GM21786 (cell line): ENCODE measurements at regions not wholly inside any gene's neighbourhood (a gene's known extent, or its start where the extent isn't known, plus 50 kb on each side); places are given as distances from the start of the nearest gene placed in this dataset.

Source experiments
- ATAC-seq: cut with Tn5 transposase; IDR thresholded peaks from one replicate; pipeline ENCODE4 v1.9.1; 2021; ENCODE audit not compliant: unreplicated experiment

GRCh38 chr15:70508561-70509281 is 254.6 kb downstream of the UACA start:
- no peak for ATAC-seq

- ATAC-seq, result no peak
Observed at GRCh38 chr15:70507772-70508371, 255.5 kb downstream of the UACA start.

DNA sequence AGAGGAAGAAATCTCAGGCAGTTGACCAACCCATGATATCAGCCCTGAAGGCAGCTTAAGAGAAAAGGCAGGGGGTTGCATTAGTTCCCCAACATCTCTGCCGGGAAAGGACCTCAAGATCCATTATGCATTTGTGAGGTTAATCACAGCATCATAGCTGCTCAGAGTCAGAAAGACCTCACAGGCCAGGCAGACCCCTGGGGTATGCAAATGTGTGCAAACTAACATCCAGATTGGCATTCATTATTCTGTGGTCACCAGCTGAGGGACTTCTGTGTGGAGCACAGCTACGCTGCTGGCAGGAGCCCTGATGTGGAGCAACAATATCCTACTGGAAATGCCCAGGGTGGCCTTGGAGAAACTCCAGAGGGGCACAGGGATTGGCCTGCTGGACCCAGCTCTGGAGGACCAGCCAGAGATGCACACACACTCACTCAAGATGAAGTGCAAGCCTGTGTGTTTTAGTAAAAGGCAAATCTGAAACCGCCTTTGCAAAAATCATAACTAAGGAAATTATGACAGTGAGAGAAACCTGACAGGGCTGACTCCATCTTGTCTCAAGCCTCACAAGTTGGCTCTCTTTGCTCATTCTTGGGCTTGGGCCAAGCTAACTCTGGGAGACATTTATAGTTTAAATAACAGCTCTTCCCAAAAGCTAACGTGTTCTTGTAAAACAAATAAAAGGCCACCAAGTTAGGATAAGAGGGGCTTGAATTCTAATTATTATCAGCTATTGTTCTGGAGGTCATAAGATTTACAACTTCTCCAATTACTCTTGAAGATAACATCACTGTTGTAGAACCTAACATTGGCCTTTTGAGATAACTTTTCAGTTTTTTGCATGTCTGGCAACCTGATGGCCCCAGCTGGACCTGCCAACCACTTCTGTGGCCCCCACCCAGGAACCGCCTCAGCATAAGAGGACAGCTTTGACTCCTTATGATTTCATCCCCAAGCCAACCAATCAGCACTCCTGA is 257.1 kb downstream of the UACA start:
- ATAC-seq, result no peak

- no peak for ATAC-seq
Observed at GRCh38 chr15:70505411-70505919, 257.9 kb downstream of the UACA start.

DNA sequence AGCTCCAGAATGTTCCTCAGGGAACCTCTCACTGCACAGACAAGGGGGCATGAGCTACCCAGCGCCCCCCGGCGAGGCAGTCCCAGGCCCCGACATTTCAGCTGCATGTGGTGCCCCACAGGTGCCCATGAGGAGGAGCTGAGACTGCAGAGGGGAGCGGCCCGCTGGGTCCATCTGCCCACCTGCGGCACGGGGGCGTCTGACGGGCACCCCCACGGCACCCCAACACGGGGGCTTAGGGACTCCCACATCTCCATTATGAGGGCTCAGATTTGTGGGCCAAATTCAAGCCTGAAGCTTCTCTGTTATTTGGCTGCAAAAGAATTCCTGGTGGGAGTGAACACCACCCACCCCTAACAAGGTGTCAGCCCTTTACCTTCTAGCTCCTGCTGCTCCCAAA is 258.4 kb downstream of the UACA start:
- ATAC-seq, result no peak

DNA sequence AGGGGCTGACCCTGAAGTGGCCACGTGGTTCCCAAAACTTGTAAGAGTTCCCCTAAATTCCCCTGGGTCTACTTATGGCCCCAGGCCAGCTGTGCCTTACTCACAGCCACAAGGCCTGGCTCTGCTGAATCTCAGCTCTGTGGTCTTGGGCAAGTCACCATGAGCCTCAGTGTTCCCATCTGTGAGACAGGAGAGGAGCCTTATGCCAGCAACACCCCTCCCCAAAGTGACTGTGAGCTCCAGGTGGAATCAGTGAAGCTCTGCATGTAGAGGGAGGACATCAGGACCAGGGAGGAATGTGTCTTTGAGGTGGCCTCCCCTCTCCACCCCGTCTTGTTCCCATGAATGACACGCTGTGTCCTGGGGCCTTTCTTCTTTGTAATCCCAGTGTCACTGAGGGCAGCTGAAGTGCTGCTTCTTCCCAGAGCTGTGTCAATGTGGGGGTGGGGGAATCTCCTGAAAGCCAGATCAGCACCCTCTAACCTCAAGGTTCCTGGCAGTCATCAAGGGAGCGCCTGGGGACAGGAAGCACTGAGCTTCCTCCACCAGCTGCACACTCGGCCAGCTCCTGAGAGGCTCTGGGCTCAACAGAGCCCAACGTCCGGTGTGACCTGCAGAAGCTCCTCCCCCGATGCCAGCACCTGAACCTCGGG is 258.9 kb downstream of the UACA start:
- peak; percentile 55 for ATAC-seq

- no peak for ATAC-seq
Observed at GRCh38 chr15:70503798-70504298, 259.5 kb downstream of the UACA start.

DNA sequence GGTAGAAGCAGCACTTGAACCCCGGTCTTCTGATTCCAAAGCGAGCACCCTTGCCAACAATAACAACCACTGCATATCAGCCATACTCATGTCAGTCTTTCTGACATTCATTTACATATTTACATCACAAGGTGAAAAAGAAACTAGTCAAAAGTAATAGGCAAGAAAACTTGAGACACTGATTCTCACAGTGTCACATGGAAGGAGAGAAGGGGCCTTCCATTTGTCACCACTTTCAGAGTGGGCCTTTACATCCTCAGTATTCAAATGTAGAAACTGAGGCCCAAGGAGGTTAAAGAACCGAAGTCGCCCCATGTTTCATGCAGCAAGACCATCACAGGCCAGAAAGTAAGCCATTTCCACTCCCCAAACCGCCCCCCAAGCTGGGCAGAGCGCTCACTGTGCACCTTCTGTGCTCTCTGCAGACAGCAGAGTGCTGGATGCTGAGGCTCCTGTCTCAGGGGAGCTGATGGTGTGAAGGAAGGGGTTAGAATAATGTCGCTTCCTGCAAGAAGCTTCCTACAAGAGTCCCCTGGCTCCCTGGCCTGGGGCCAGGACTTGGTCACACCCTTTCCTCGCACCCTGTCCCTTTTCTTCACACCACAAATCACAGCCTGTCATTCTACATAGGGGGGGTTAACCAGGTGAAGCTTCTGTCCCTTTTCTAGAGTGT is 260.1 kb downstream of the UACA start:
- ATAC-seq, result peak; percentile 29

GRCh38 chr15:70502529-70502928 is 260.8 kb downstream of the UACA start:
- no peak for ATAC-seq

DNA sequence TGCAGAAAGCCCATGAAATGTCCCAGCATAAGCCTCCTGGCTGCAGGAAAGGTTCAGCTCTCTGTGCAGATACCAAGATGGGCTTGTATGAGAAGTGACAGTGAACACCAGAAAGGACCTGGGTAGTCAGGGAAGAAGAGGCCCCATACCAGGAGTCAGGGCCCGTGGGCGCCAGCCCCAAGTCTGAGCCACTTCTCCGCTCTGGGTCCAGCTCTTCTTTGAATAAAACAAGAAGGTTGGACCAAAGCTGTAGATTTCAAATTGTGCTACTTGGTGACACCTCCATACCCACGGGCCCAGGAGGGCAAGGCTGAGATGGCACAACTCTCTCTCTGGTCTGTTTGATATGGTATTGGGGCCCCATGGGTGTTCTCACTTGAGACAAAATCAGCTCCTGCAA is 261.5 kb downstream of the UACA start:
- no peak for ATAC-seq

DNA sequence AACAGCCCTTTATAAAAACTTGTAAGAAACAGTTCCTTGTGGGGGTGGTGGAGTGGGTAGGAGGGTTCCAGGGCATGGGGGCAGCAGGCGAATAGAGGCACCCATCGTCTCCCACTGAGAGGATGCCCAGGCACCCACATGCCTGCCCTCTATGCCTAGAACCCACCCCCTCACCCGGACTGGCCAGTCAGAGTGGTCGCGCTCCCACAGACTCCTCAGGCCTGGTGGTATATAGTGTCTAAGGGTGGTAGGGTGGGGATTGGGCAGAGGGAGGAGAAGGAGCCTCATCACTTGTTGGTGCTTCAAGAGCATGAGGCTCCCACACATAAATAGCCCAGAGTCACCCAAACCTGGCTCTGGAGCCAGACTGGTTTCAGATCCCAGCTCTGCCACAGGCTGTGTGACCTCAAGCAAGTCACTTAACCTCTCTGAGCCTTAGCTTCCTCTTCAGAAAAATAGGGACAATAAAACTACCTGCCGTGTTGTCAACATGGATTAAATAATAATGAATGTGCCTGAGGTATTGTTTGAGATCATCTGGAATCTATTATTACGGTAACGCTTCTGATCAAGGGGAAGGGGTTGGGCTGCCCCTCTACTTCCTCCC is 262.1 kb downstream of the UACA start:
- no peak for ATAC-seq

GRCh38 chr15:70499791-70500190 is 263.6 kb downstream of the UACA start:
- ATAC-seq, result no peak

GRCh38 chr15:70498096-70498626 is 265.2 kb downstream of the UACA start:
- no peak for ATAC-seq

GRCh38 chr15:70497661-70498060 is 265.7 kb downstream of the UACA start:
- ATAC-seq, result no peak

GRCh38 chr15:70495991-70496599 is 267.3 kb downstream of the UACA start:
- ATAC-seq, result no peak

GRCh38 chr15:70494852-70495571 is 268.3 kb downstream of the UACA start:
- ATAC-seq, result no peak

DNA sequence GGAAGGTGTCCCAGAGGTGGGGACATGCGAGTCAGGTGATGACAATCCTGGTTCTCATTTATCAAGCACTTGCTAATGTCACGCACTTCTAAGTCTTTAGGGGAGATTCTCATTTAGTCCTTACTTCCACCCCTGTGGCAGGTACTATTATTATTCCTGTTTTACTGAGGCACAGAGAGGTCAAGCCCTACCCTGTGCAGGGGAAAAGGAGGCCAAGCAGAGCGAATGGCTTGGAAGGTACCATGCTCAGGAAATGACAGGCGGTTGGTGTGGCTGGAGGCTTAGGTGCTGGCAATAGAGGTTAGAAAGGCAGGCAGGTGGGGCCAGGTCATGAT is 268.9 kb downstream of the UACA start:
- no peak for ATAC-seq

DNA sequence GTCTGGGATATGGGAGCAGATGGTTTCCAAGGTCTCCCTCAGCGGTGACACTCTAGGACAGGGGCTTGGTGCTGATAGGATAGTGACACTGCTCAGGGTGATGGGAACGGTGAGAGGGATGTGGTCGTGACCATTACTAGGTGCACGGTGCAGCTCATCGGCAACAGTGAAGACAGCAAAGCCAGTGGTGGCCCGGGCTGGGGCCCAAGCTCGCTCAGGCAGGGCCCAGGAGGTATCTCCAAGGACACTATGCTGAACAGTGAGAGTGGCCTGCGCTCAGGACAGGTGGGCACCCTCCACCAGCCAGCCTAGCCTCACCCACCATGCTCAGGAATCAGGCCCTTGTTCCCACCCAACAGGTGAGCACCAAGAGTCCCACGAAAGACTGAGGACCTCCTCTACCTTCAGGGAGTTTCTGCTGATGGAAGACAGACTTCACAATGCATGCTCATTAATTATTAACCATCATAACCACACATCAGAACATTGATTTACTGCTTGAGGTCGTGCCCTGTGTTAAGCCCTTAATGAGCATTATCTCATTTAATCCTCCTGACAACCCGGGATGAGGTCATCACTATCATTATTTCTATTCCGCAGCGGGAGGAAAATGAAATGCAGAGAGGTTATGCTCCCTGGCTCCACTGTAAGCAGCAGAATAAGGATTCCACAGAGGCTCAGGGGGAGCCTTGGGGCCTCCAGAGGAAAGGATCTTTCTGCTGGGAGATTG is 269.4 kb downstream of the UACA start:
- ATAC-seq, result no peak
